Thoracic aorta (tissue), 2 donors: ENCODE measurements at regions not wholly inside any gene's neighbourhood (a gene's known extent, or its start where the extent isn't known, plus 50 kb on each side); places are given as distances from the start of the nearest gene placed in this dataset.

Experiments
- ATAC-seq: fragments of 150-250 bp; one replicate; pipeline ENCODE4 v1.8.0; 2017; ENCODE audit warnings: low read depth; ENCODE audit not compliant: insufficient number of reproducible peaks, low FRiP score
- DNase-seq: peaks from one replicate; pipeline ENCODE4 v3.0.0-alpha.2; 2020; ENCODE audit warnings: low spot score
- H3K27ac ChIP-seq, 2 donors: fragments of 200-600 bp; sonication (generic); 1 replicate in 1 of 2; 2 replicates in 1 of 2; pipeline ENCODE4 v1.5.1; 2016; ENCODE audit warnings: mild to moderate bottlenecking in 2 of 2, moderate library complexity in 2 of 2
- H3K27me3 ChIP-seq: fragments of 200-600 bp; sonication (generic); replicated peaks from 2 replicates; pipeline ENCODE4 v1.6.0; 2016; ENCODE audit warnings: mild to moderate bottlenecking; ENCODE audit not compliant: insufficient read depth
- H3K36me3 ChIP-seq: fragments of 200-600 bp; sonication (generic); one replicate; pipeline ENCODE4 v1.5.1; 2016
- H3K4me1 ChIP-seq, 2 donors: fragments of 200-600 bp; sonication (generic); 1 replicate in 1 of 2; 2 replicates in 1 of 2; pipeline versions ENCODE4 v1.5.1 to v1.6.0; 2016; ENCODE audit warnings: low read depth in 2 of 2, mild to moderate bottlenecking in 1 of 2; ENCODE audit not compliant: control insufficient read depth in 1 of 2
- H3K4me3 ChIP-seq: fragments of 200-600 bp; sonication (generic); 2 replicates; pipeline ENCODE4 v1.5.1; 2016; ENCODE audit warnings: mild to moderate bottlenecking
- H3K9me3 ChIP-seq: fragments of 200-600 bp; sonication (generic); 2 replicates; pipeline ENCODE4 v1.5.1; 2016
- CTCF ChIP-seq: fragments of 200-600 bp; sonication (generic); IDR thresholded peaks from one replicate; pipeline ENCODE4 v1.5.1; 2019; ENCODE audit warnings: antibody characterized with exemption

- DNase-seq (no peak), ATAC-seq (no peak)
- H3K27me3 ChIP-seq = no peaks in the 10 kb centered on the region
- no peak for TF ChIP-seq CTCF
- H3K4me1 ChIP-seq = peaks cover 0 to 17% of the 10 kb centered on the region in 2 donors
- no peak overlapping the region for H3K4me3 ChIP-seq
- no peaks in the 10 kb centered on the region for H3K36me3 ChIP-seq
- H3K9me3 ChIP-seq = no peaks in the 10 kb centered on the region
- H3K27ac ChIP-seq = no peak overlapping the region
Measured at GRCh38 chr13:34469196-34469986, 472.7 kb upstream of the NBEA start.

- Histone ChIP-seq H3K4me1 (no peaks in the 10 kb centered on the region), H3K27me3 (no peaks in the 10 kb centered on the region), H3K36me3 (no peaks in the 10 kb centered on the region), H3K4me3 (no peak overlapping the region), H3K9me3 (no peaks in the 10 kb centered on the region), H3K27ac (no peak overlapping the region)
- TF ChIP-seq CTCF = no peak
- DNase-seq (no peak), ATAC-seq (no peak)
Measured at GRCh38 chr13:34474187-34474868, 467.7 kb upstream of the NBEA start.

- Histone ChIP-seq H3K9me3 (no peaks in the 10 kb centered on the region), H3K4me1 (no peaks in the 10 kb centered on the region), H3K27ac (no peak overlapping the region), H3K4me3 (no peak overlapping the region), H3K36me3 (no peaks in the 10 kb centered on the region), H3K27me3 (no peaks in the 10 kb centered on the region)
- ATAC-seq (no peak), DNase-seq (no peak)
- TF ChIP-seq CTCF = no peak
Measured at GRCh38 chr13:34478376-34478775, 463.7 kb upstream of the NBEA start.

GRCh38 chr13:34502011-34502410 is 440.1 kb upstream of the NBEA start:
- TF ChIP-seq CTCF = no peak
- Histone ChIP-seq H3K4me3 (no peak overlapping the region), H3K27ac (no peak overlapping the region), H3K9me3 (no peaks in the 10 kb centered on the region), H3K36me3 (no peaks in the 10 kb centered on the region), H3K4me1 (no peaks in the 10 kb centered on the region), H3K27me3 (no peaks in the 10 kb centered on the region)
- no peak for ATAC-seq
- DNase-seq = no peak

- DNase-seq (no peak), ATAC-seq (no peak)
- Histone ChIP-seq H3K9me3 (no peaks in the 10 kb centered on the region), H3K4me1 (no peaks in the 10 kb centered on the region), H3K36me3 (no peaks in the 10 kb centered on the region), H3K27ac (no peak overlapping the region), H3K4me3 (no peak overlapping the region), H3K27me3 (no peaks in the 10 kb centered on the region)
- TF ChIP-seq CTCF = no peak
Measured at GRCh38 chr13:34502621-34503020, 439.4 kb upstream of the NBEA start.
